LNCaP clone FGC (cell line): ENCODE measurements at regions not wholly inside any gene's neighbourhood (a gene's known extent, or its start where the extent isn't known, plus 50 kb on each side); places are given as distances from the start of the nearest gene placed in this dataset.
"Not testable (repeated sequence)": the region's sequence is repeated elsewhere in the genome, so short reads cannot be mapped to it uniquely, and the experiment has no call there.

ENCODE experiments used
- DNase-seq: peaks from one replicate; pipeline ENCODE4 v3.0.0-alpha.2; 2011; ENCODE audit warnings: low read depth
- H3K4me3 ChIP-seq: 2 replicates; pipeline ENCODE4 v1.5.1; 2011; ENCODE audit warnings: mild to moderate bottlenecking, low read depth, low read length, control low read depth
- TF ChIP-seq, protein P1 (sequence below): IDR thresholded peaks from 2 replicates; pipeline ENCODE4 v1.5.1; 2012; ENCODE audit warnings: mild to moderate bottlenecking; ENCODE audit not compliant: control insufficient read depth, insufficient read depth; ENCODE audit errors: extremely low read depth

- TF ChIP-seq, protein P1, sequence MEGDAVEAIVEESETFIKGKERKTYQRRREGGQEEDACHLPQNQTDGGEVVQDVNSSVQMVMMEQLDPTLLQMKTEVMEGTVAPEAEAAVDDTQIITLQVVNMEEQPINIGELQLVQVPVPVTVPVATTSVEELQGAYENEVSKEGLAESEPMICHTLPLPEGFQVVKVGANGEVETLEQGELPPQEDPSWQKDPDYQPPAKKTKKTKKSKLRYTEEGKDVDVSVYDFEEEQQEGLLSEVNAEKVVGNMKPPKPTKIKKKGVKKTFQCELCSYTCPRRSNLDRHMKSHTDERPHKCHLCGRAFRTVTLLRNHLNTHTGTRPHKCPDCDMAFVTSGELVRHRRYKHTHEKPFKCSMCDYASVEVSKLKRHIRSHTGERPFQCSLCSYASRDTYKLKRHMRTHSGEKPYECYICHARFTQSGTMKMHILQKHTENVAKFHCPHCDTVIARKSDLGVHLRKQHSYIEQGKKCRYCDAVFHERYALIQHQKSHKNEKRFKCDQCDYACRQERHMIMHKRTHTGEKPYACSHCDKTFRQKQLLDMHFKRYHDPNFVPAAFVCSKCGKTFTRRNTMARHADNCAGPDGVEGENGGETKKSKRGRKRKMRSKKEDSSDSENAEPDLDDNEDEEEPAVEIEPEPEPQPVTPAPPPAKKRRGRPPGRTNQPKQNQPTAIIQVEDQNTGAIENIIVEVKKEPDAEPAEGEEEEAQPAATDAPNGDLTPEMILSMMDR = no peak
Observed at GRCh38 chr9:124084087-124084486, 72.5 kb downstream of the LHX2 start.

GRCh38 chr9:124087226-124087625 is 75.7 kb downstream of the LHX2 start:
- H3K4me3 ChIP-seq = no peak overlapping the region
- no peak for DNase-seq
- TF ChIP-seq, protein P1 = no peak

More at GRCh38 chr9:124084087-124084486, 72.5 kb downstream of the LHX2 start:
- H3K4me3 ChIP-seq = no peak overlapping the region
- DNase-seq = no peak

DNA sequence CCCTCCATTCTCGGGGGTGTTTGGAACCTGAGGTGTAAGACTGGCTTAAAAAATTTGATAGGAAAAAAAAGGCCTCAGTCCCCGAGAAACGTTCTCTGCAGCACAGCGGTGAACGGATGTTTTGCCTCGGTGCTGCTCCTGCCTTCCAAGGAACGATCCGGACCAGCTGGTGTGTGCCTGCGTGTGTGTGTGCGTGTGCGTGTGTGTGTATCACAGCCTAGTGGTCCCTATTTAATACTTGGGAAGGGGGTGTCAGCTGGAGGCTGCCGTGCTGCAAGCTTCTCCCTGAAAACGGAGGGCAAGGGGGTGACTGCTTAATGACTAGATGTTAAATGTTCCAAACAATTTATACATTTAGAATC is 76.9 kb downstream of the LHX2 start:
- TF ChIP-seq, protein P1 = no peak
- no peak overlapping the region for H3K4me3 ChIP-seq
- DNase-seq = no peak

GRCh38 chr9:124089631-124090488 is 78.3 kb downstream of the LHX2 start:
- not testable (repeated sequence) for H3K4me3 ChIP-seq, DNase-seq

DNA sequence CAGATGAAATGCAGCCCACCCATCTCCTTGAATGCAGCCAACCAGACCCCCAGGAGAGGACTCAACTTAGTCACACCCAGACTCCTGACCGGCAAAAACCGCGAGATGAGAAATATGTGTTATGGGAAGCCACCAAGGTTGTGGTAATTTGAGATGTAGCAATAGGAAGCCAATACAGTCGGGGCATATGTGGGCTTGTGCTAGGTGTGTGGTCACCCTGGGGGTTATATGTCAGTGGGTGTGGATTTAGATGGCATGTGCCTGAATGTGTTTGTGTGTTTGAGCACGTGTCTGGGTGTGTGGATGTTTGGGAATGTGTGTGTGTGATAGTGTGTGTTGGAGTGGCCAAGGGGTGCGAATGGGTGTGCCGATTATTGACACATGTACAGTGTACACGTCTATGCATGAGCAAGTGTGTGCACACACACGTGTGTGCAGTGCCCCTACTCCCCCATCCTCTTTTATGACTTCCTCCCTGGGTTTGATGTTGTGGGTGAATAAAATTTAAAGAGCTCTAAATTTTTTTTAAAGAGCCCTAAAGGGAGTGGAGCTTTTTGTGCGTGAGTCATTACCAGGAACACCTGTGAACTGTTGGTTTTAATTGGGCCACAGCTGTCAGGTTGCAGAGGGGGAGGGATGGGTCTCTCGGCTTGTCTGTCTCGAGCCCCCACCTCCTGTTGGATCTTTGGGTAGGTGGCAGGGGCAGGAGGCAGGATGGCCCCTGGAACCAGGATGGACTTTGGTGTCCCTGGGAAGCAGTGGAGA is 86.8 kb downstream of the LHX2 start:
- no peak overlapping the region for H3K4me3 ChIP-seq
- TF ChIP-seq, protein P1 = no peak
- DNase-seq = no peak

- DNase-seq = no peak
- TF ChIP-seq, protein P1 = no peak
Observed at GRCh38 chr9:124099860-124100259, 88.3 kb downstream of the LHX2 start.

GRCh38 chr9:124101215-124101968 is 89.8 kb downstream of the LHX2 start:
- TF ChIP-seq, protein P1 = no peak
- H3K4me3 ChIP-seq = no peak overlapping the region
- no peak for DNase-seq

More at GRCh38 chr9:124099860-124100259, 88.3 kb downstream of the LHX2 start:
- H3K4me3 ChIP-seq = no peak overlapping the region
